ENCODE measurements at regions not wholly inside any gene's neighbourhood (a gene's known extent, or its start where the extent isn't known, plus 50 kb on each side); places are given as distances from the start of the nearest gene placed in this dataset.

GRCh38 chr3:173255555-173255954 lies 114.5 kb upstream of the SPATA16 start:
- TF ChIP-seq CTCF (optimal IDR thresholded peaks at IDR 0.05 in 1 of 3, IDR thresholded peaks at IDR 0.05 in 1 of 3, conservative IDR thresholded peaks at IDR 0.05 in 1 of 3; ENCODE audit: extremely low read depth in 1 of 3, insufficient read depth in 2 of 3, low read length in 3 of 3) (no peak), EZH2 (IDR thresholded peaks at IDR 0.05; ENCODE audit: low read length) (no peak)
